ENCODE measurements at regions not wholly inside any gene's neighbourhood (a gene's known extent, or its start where the extent isn't known, plus 50 kb on each side); places are given as distances from the start of the nearest gene placed in this dataset.

GRCh38 chr5:57937025-57937424, 454.4 kb upstream of the ACTBL2 start:
- TF ChIP-seq GATA3 (IDR thresholded peaks at IDR 0.05; ENCODE audit: low read depth, low read length) (no peak), GATA2 (IDR thresholded peaks at IDR 0.05; ENCODE audit: low read depth, low read length) (no peak)

GRCh38 chr5:57932761-57933160, 450.1 kb upstream of the ACTBL2 start:
- TF ChIP-seq GATA3 (IDR thresholded peaks at IDR 0.05; ENCODE audit: low read depth, low read length) (no peak), GATA2 (IDR thresholded peaks at IDR 0.05; ENCODE audit: low read depth, low read length) (no peak)

- TF ChIP-seq GATA2 (IDR thresholded peaks at IDR 0.05; ENCODE audit: low read depth, low read length) (no peak), GATA3 (IDR thresholded peaks at IDR 0.05; ENCODE audit: low read depth, low read length) (no peak)
These were observed 449.2 kb upstream of the ACTBL2 start for GRCh38 chr5:57931807-57932206.

- no peak for TF ChIP-seq GATA2 (IDR thresholded peaks at IDR 0.05; ENCODE audit: low read depth, low read length)
- no peak for TF ChIP-seq GATA3 (IDR thresholded peaks at IDR 0.05; ENCODE audit: low read depth, low read length)
These were observed 448.7 kb upstream of the ACTBL2 start for GRCh38 chr5:57931352-57931751.

- TF ChIP-seq GATA3 (IDR thresholded peaks at IDR 0.05; ENCODE audit: low read depth, low read length) (no peak), GATA2 (IDR thresholded peaks at IDR 0.05; ENCODE audit: low read depth, low read length) (no peak)
These were observed 446.7 kb upstream of the ACTBL2 start for GRCh38 chr5:57929271-57929670.

- TF ChIP-seq GATA3 (IDR thresholded peaks at IDR 0.05; ENCODE audit: low read depth, low read length): no peak
These were observed 434.4 kb upstream of the ACTBL2 start for GRCh38 chr5:57917004-57917403.

GRCh38 chr5:57915536-57915935, 432.9 kb upstream of the ACTBL2 start:
- TF ChIP-seq GATA3 (IDR thresholded peaks at IDR 0.05; ENCODE audit: low read depth, low read length) (no peak), GATA2 (IDR thresholded peaks at IDR 0.05; ENCODE audit: low read depth, low read length) (no peak)

- no peak for TF ChIP-seq GATA2 (IDR thresholded peaks at IDR 0.05; ENCODE audit: low read depth, low read length)
- no peak for TF ChIP-seq GATA3 (IDR thresholded peaks at IDR 0.05; ENCODE audit: low read depth, low read length)
These were observed 428.8 kb upstream of the ACTBL2 start for GRCh38 chr5:57911438-57911837.

GRCh38 chr5:57906671-57907070, 424.1 kb upstream of the ACTBL2 start:
- no peak for TF ChIP-seq GATA2 (IDR thresholded peaks at IDR 0.05; ENCODE audit: low read depth, low read length)
- TF ChIP-seq GATA3 (IDR thresholded peaks at IDR 0.05; ENCODE audit: low read depth, low read length): no peak

GRCh38 chr5:57903458-57903857, 420.8 kb upstream of the ACTBL2 start:
- TF ChIP-seq GATA3 (IDR thresholded peaks at IDR 0.05; ENCODE audit: low read depth, low read length): no peak
- no peak for TF ChIP-seq GATA2 (IDR thresholded peaks at IDR 0.05; ENCODE audit: low read depth, low read length)

- TF ChIP-seq GATA3 (IDR thresholded peaks at IDR 0.05; ENCODE audit: low read depth, low read length): no peak
- no peak for TF ChIP-seq GATA2 (IDR thresholded peaks at IDR 0.05; ENCODE audit: low read depth, low read length)
These were observed 419.5 kb upstream of the ACTBL2 start for GRCh38 chr5:57902095-57902494.

- TF ChIP-seq GATA3 (IDR thresholded peaks at IDR 0.05; ENCODE audit: low read depth, low read length) (no peak), GATA2 (IDR thresholded peaks at IDR 0.05; ENCODE audit: low read depth, low read length) (no peak)
These were observed 417.9 kb upstream of the ACTBL2 start for GRCh38 chr5:57900381-57900944.

- TF ChIP-seq GATA3 (IDR thresholded peaks at IDR 0.05; ENCODE audit: low read depth, low read length) (no peak), GATA2 (IDR thresholded peaks at IDR 0.05; ENCODE audit: low read depth, low read length) (no peak)
These were observed 414.0 kb upstream of the ACTBL2 start for GRCh38 chr5:57896576-57896975.

GRCh38 chr5:57895766-57896165, 413.2 kb upstream of the ACTBL2 start:
- TF ChIP-seq GATA2 (IDR thresholded peaks at IDR 0.05; ENCODE audit: low read depth, low read length): no peak
- no peak for TF ChIP-seq GATA3 (IDR thresholded peaks at IDR 0.05; ENCODE audit: low read depth, low read length)

GRCh38 chr5:57893926-57894325, 411.3 kb upstream of the ACTBL2 start:
- TF ChIP-seq GATA2 (IDR thresholded peaks at IDR 0.05; ENCODE audit: low read depth, low read length): no peak
- TF ChIP-seq GATA3 (IDR thresholded peaks at IDR 0.05; ENCODE audit: low read depth, low read length): no peak

- no peak for TF ChIP-seq GATA3 (IDR thresholded peaks at IDR 0.05; ENCODE audit: low read depth, low read length)
- no peak for TF ChIP-seq GATA2 (IDR thresholded peaks at IDR 0.05; ENCODE audit: low read depth, low read length)
These were observed 408.8 kb upstream of the ACTBL2 start for GRCh38 chr5:57891443-57891842.
